Muscle of back (tissue), 3 donors: ENCODE measurements at regions not wholly inside any gene's neighbourhood (a gene's known extent, or its start where the extent isn't known, plus 50 kb on each side); places are given as distances from the start of the nearest gene placed in this dataset.
A peak's percentile ranks its signal among the peaks of the same experiment; 100 is the strongest.

Source experiments
- DNase-seq, 3 donors: peaks; one replicate each; pipeline versions ENCODE4 v3.0.0 to v3.0.0-alpha.2; 2013

GRCh38 chr13:31853643-31854326 lies 114.5 kb downstream of the RXFP2 start:
- DNase-seq = no peak

GRCh38 chr13:31859571-31859970 lies 120.2 kb downstream of the RXFP2 start:
- DNase-seq = no peak

GRCh38 chr13:31860002-31860401 lies 120.7 kb downstream of the RXFP2 start:
- peak in 1 of 3 donors; percentile 20 for DNase-seq

- DNase-seq = no peak
Measured at GRCh38 chr13:31862828-31863227, 123.5 kb downstream of the RXFP2 start.

- DNase-seq = no peak
Measured at GRCh38 chr13:31864307-31864706, 125.0 kb downstream of the RXFP2 start.

GRCh38 chr13:31866099-31866498 lies 126.8 kb downstream of the RXFP2 start:
- no peak for DNase-seq

GRCh38 chr13:31867709-31868108 lies 128.4 kb downstream of the RXFP2 start:
- no peak for DNase-seq

- DNase-seq = no peak
Measured at GRCh38 chr13:31869582-31869981, 130.3 kb downstream of the RXFP2 start.

- no peak for DNase-seq
Measured at GRCh38 chr13:31870511-31870910, 131.2 kb downstream of the RXFP2 start.

- DNase-seq = no peak
Measured at GRCh38 chr13:31873145-31873544, 133.8 kb downstream of the RXFP2 start.

- DNase-seq = no peak
Measured at GRCh38 chr13:31875134-31875533, 135.8 kb downstream of the RXFP2 start.

- DNase-seq = no peak
Measured at GRCh38 chr13:31878052-31878451, 138.7 kb downstream of the RXFP2 start.

GRCh38 chr13:31878495-31878894 lies 139.2 kb downstream of the RXFP2 start:
- no peak for DNase-seq

- DNase-seq = no peak
Measured at GRCh38 chr13:31878955-31879354, 139.6 kb downstream of the RXFP2 start.

GRCh38 chr13:31880851-31881494 lies 141.6 kb downstream of the RXFP2 start:
- no peak for DNase-seq

- DNase-seq = no peak
Measured at GRCh38 chr13:31881495-31881882, 142.2 kb downstream of the RXFP2 start.

- no peak for DNase-seq
Measured at GRCh38 chr13:31882794-31883193, 143.5 kb downstream of the RXFP2 start.

- no peak for DNase-seq
Measured at GRCh38 chr13:31884556-31884955, 145.2 kb downstream of the RXFP2 start.

GRCh38 chr13:31885994-31886393 lies 145.6 kb upstream of the FRY start:
- peak in 1 of 3 donors; percentile 21 for DNase-seq

GRCh38 chr13:31887286-31887685 lies 144.3 kb upstream of the FRY start:
- peak in 1 of 3 donors; percentile 33 for DNase-seq

GRCh38 chr13:31890946-31891345 lies 140.6 kb upstream of the FRY start:
- no peak for DNase-seq

GRCh38 chr13:31891472-31891871 lies 140.1 kb upstream of the FRY start:
- no peak for DNase-seq

- no peak for DNase-seq
Measured at GRCh38 chr13:31894931-31895330, 136.6 kb upstream of the FRY start.

- DNase-seq = no peak
Measured at GRCh38 chr13:31895691-31896090, 135.9 kb upstream of the FRY start.
